ENCODE measurements at regions not wholly inside any gene's neighbourhood (a gene's known extent, or its start where the extent isn't known, plus 50 kb on each side); places are given as distances from the start of the nearest gene placed in this dataset.
"Not testable (repeated sequence)": the region's sequence is repeated elsewhere in the genome, so short reads cannot be mapped to it uniquely, and the experiment has no call there.

GRCh38 chr6:158920311-158920905 is 79.6 kb downstream of the RSPH3 start:
- no peak for DNase-seq (ENCODE audit: low read depth)

- DNase-seq (ENCODE audit: low read depth): no peak
Measured at GRCh38 chr6:158919865-158920264, 80.1 kb downstream of the RSPH3 start.

- DNase-seq (ENCODE audit: low read depth): no peak
Measured at GRCh38 chr6:158916617-158917016, 83.4 kb downstream of the RSPH3 start.

GRCh38 chr6:158914923-158915322 is 85.1 kb downstream of the RSPH3 start:
- no peak for DNase-seq (ENCODE audit: low read depth)

- DNase-seq (ENCODE audit: low read depth): no peak
Measured at GRCh38 chr6:158913580-158913979, 86.4 kb downstream of the RSPH3 start.

GRCh38 chr6:158912655-158913054 is 87.3 kb downstream of the RSPH3 start:
- DNase-seq (ENCODE audit: low read depth): no peak

GRCh38 chr6:158911746-158912480 is 88.1 kb downstream of the RSPH3 start:
- DNase-seq (ENCODE audit: low read depth): no peak

- DNase-seq (ENCODE audit: low read depth): no peak
Measured at GRCh38 chr6:158910484-158911440, 89.2 kb downstream of the RSPH3 start.

GRCh38 chr6:158909938-158910337 is 90.1 kb downstream of the RSPH3 start:
- DNase-seq (ENCODE audit: low read depth): no peak

- DNase-seq (ENCODE audit: low read depth): no peak
Measured at GRCh38 chr6:158908606-158909005, 89.4 kb upstream of the EZR start.

GRCh38 chr6:158907931-158908330 is 88.8 kb upstream of the EZR start:
- DNase-seq (ENCODE audit: low read depth): no peak

- DNase-seq (ENCODE audit: low read depth): no peak
Measured at GRCh38 chr6:158906926-158907325, 87.8 kb upstream of the EZR start.

- no peak for DNase-seq (ENCODE audit: low read depth)
Measured at GRCh38 chr6:158905277-158905676, 86.1 kb upstream of the EZR start.

GRCh38 chr6:158903801-158904200 is 84.6 kb upstream of the EZR start:
- no peak for DNase-seq (ENCODE audit: low read depth)

- no peak for DNase-seq (ENCODE audit: low read depth)
Measured at GRCh38 chr6:158900663-158901312, 81.6 kb upstream of the EZR start.

GRCh38 chr6:158897236-158897635 is 78.1 kb upstream of the EZR start:
- DNase-seq (ENCODE audit: low read depth): no peak

GRCh38 chr6:158895661-158896060 is 76.5 kb upstream of the EZR start:
- DNase-seq (ENCODE audit: low read depth): no peak

GRCh38 chr6:158894193-158894592 is 75.0 kb upstream of the EZR start:
- no peak for DNase-seq (ENCODE audit: low read depth)

GRCh38 chr6:158892266-158892665 is 73.1 kb upstream of the EZR start:
- DNase-seq (ENCODE audit: low read depth): no peak

GRCh38 chr6:158891560-158891959 is 72.4 kb upstream of the EZR start:
- DNase-seq (ENCODE audit: low read depth): not testable (repeated sequence)

- DNase-seq (ENCODE audit: low read depth): not testable (repeated sequence)
Measured at GRCh38 chr6:158888171-158888570, 69.0 kb upstream of the EZR start.

- not testable (repeated sequence) for DNase-seq (ENCODE audit: low read depth)
Measured at GRCh38 chr6:158886346-158886977, 67.3 kb upstream of the EZR start.

All from activated T-helper 9 cell treated with anti-CD3 and anti-CD28 coated beads, Interleukin-2, amount 50 U/mL, for 16 hours (primary cell).